ENCODE measurements at regions not wholly inside any gene's neighbourhood (a gene's known extent, or its start where the extent isn't known, plus 50 kb on each side); places are given as distances from the start of the nearest gene placed in this dataset.

DNA sequence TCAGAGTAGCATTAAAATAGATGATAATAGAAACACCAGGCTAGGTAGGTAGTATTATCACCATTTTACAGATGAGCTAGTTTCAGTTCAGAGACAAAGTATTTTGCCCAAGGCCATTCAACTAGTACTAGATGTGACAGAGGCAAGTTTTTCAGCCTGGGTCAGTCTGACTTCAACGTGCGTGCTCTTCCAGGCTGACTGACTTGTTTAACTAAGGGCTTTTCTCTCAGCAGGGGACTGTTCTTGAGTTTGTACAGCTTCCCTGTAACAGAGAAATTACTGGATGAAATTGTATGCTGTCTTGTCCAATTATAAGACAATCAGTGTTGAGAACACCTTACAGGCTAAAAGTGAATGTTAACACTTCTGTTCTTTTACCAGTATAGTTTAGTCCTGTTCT lies 333.5 kb upstream of the MAN1A1 start:
- no peak overlapping the region for H3K27ac ChIP-seq
- POLR2A ChIA-PET (ENCODE audit: low non-redundant PET), result interaction anchor here (0.5 kb wide), 1 partner anchor 14 kb away, joined by 3 read pairs; no protein-coding TSS in a partner anchor
- DNase-seq (ENCODE audit: low spot score), result no peak
- CTCF ChIA-PET, result no interaction called here
- TF ChIP-seq, protein P1, sequence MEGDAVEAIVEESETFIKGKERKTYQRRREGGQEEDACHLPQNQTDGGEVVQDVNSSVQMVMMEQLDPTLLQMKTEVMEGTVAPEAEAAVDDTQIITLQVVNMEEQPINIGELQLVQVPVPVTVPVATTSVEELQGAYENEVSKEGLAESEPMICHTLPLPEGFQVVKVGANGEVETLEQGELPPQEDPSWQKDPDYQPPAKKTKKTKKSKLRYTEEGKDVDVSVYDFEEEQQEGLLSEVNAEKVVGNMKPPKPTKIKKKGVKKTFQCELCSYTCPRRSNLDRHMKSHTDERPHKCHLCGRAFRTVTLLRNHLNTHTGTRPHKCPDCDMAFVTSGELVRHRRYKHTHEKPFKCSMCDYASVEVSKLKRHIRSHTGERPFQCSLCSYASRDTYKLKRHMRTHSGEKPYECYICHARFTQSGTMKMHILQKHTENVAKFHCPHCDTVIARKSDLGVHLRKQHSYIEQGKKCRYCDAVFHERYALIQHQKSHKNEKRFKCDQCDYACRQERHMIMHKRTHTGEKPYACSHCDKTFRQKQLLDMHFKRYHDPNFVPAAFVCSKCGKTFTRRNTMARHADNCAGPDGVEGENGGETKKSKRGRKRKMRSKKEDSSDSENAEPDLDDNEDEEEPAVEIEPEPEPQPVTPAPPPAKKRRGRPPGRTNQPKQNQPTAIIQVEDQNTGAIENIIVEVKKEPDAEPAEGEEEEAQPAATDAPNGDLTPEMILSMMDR (conservative IDR thresholded peaks at IDR 0.05; ENCODE audit: low read depth), result no peak

DNA sequence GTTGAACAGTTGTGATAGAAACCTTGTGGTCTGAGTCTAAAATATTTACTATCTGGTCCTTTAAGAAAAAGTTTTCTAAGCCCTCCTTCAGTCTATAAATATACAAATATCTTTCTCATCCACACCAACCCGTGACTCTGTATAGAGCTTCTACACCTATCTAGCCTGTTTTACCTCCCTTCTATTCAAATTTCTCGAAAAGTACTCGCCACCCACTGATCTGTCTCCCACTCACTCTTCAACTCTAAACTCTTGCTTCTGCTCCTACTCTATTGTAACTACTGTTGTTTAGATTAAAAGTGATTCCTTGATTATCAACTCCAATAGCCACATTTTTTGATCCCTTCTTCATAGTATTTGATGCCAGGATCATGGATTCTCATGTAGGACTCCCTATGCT lies 329.4 kb upstream of the MAN1A1 start:
- CTCF ChIA-PET, result no interaction called here
- TF ChIP-seq, protein P1 (conservative IDR thresholded peaks at IDR 0.05; ENCODE audit: low read depth), result no peak
- H3K27ac ChIP-seq, result no peak overlapping the region
- POLR2A ChIA-PET (ENCODE audit: low non-redundant PET), result no interaction called here
- DNase-seq (ENCODE audit: low spot score), result no peak

DNA sequence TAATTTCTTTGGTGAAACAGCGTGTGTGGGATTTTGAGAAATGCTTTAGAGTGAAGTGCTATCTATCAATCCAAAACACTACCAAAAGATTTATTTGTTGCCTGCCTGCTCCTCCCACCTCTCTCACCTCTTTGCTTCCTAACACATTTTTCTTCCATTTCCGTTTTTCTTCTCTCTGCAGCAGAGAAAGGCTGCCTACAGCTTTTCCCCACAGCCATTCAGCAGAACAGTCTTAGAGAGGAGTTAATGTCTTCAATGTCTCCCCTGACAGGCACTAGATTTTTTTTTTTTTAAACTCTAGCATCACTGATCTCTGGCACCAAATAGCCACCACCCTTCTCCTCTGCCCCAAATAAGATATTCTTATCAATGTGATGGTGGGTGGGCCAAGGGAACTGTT lies 327.8 kb upstream of the MAN1A1 start:
- no peak overlapping the region for H3K27ac ChIP-seq
- ChIA-PET CTCF (interaction anchor here (1.2 kb wide), 1 partner anchor 9 kb away, joined by 4 read pairs; no protein-coding TSS in a partner anchor), POLR2A (ENCODE audit: low non-redundant PET) (no interaction called here)
- no peak for DNase-seq (ENCODE audit: low spot score)
- TF ChIP-seq, protein P1 (conservative IDR thresholded peaks at IDR 0.05; ENCODE audit: low read depth), result no peak

DNA sequence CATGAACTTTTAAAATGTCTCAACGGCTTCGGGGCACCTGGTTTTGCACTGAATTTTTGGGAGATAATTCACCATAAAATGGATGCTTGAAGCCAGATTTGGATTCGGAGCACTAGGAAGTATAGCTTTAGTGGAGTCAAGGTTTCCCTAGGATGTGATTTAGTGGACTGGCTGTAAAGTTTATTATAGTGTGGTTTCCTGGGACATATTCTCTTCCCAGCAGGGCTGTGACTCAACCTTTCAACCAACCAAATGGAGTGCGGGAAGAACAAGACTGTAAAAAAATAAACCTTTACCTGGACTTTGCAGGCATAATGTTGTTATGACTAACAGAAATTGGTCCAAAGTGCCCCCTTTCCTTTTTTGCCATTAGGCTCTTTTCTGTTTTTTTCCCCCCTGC lies 327.4 kb upstream of the MAN1A1 start:
- no peak overlapping the region for H3K27ac ChIP-seq
- ChIA-PET POLR2A (ENCODE audit: low non-redundant PET) (no interaction called here), CTCF (interaction anchor here (1.2 kb wide), 1 partner anchor 9 kb away, joined by 4 read pairs; no protein-coding TSS in a partner anchor)
- TF ChIP-seq, protein P1 (conservative IDR thresholded peaks at IDR 0.05; ENCODE audit: low read depth), result no peak
- DNase-seq (ENCODE audit: low spot score), result no peak

DNA sequence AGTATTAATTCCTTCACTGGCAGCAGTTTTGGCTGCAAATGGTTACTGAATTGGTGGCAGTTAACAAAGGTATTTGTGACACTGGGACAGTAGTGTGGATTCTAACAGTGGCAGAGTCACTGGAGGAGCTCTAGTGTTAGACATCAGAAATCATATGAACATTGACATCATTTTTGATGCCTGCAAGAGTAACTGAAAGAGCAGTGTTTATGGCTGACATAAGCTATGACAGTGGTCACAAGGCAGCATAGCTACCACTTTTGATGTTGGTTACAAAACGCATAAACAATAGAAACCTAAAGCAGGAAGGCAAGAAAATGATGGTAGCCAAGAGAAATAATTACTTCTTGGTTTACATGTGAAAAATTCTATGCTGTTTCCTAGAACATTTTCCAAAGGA lies 326.7 kb upstream of the MAN1A1 start:
- ChIA-PET CTCF (interaction anchor here (1.0 kb wide), 1 partner anchor 47 kb away, joined by 4 read pairs; no protein-coding TSS in a partner anchor), POLR2A (ENCODE audit: low non-redundant PET) (no interaction called here)
- no peak for DNase-seq (ENCODE audit: low spot score)
- TF ChIP-seq, protein P1 (conservative IDR thresholded peaks at IDR 0.05; ENCODE audit: low read depth), result no peak
- no peak overlapping the region for H3K27ac ChIP-seq

DNA sequence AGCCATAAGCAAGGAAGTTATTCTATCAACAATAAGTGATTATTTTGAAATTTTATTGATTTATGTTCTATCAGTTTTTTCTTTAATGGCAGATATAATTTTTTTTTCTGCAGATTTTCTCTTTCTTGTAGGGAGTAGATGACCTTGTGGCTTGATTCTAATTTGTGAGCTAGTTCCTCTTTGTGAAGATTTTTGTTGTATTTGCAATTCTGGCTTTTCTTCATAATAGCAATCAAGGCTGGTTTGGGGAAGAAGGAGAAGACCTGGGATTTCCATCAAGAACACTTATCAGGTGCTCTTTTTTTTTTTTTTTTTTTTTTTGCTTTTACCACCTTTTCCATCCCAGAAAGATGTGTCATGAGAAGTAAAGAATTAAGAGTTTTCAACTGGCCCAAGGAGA lies 324.2 kb upstream of the MAN1A1 start:
- TF ChIP-seq, protein P1 (conservative IDR thresholded peaks at IDR 0.05; ENCODE audit: low read depth), result no peak
- CTCF ChIA-PET, result no interaction called here
- POLR2A ChIA-PET (ENCODE audit: low non-redundant PET), result no interaction called here
- DNase-seq (ENCODE audit: low spot score), result no peak
- no peak overlapping the region for H3K27ac ChIP-seq

DNA sequence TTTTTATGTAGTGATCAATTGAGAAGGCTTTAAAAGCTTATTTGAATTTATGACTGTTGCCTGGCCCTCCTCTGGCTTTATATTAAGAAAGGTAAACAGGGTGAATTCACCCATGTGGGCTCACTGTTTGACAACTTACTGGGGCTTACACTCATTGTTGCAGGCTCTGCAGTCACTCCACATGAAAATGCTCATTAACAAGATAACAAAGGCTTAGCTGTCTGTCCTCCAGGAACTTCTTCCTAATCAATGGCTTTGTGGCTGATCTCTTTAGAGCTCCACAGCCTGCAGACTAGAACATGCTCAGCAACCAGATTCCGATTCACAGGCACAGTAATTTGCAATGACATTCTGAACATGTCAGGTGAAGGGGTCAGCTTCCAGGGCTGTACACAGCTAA lies 323.2 kb upstream of the MAN1A1 start:
- TF ChIP-seq, protein P1 (conservative IDR thresholded peaks at IDR 0.05; ENCODE audit: low read depth), result no peak
- DNase-seq (ENCODE audit: low spot score), result no peak
- ChIA-PET POLR2A (ENCODE audit: low non-redundant PET) (no interaction called here), CTCF (interaction anchor here (0.6 kb wide), 1 partner anchor 494 kb away, joined by 3 read pairs; no protein-coding TSS in a partner anchor)
- H3K27ac ChIP-seq, result no peak overlapping the region
